ENCODE measurements at regions not wholly inside any gene's neighbourhood (a gene's known extent, or its start where the extent isn't known, plus 50 kb on each side); places are given as distances from the start of the nearest gene placed in this dataset.
A peak's percentile ranks its signal among the peaks of the same experiment; 100 is the strongest.

GRCh38 chr3:68163062-68163461 is 508.6 kb upstream of the SUCLG2 start:
- no peak for DNase-seq (ENCODE audit: low read depth)

DNA sequence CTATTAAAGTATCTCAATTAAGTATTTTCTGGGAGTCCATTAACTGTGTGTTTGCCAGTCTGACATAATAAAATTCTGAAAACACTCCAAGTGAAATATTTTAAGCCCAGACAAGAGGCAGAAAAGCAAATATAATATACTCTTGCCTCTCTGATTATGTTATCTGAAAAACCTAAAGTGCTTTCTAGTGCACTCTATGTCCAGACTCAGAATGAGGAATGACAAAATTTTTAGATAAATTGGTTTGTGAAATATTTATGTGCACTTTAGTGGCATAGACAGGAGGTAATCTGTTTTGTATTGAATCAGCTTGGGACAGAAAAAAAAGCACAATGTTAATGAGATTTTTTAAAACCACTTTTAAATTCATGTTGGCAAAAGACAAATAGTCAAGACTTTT is 508.2 kb upstream of the SUCLG2 start:
- DNase-seq (ENCODE audit: low read depth): no peak

- DNase-seq (ENCODE audit: low read depth): no peak
These were observed 496.9 kb upstream of the SUCLG2 start for GRCh38 chr3:68151359-68151758.

GRCh38 chr3:68148447-68148846 is 494.0 kb upstream of the SUCLG2 start:
- no peak for DNase-seq (ENCODE audit: low read depth)

DNA sequence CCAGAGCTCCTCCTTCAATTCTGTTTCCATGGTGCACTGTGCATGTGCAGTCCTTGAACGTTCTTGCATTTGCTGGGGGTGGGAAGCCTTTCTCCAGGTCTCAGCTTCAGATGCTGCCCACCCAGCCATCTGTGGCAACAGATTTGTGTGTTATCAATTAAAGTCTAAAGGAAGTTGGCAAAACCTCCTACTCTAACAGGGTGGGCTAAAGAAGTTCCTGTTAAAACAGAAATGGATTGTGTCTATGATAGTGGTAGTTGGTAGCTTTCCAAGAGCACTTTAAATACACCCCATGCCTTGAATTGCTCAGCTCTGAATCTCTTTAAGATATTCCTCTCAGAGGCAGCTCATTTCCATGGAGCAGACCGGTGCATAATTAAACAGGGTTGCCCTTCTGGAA is 488.0 kb upstream of the SUCLG2 start:
- no peak for DNase-seq (ENCODE audit: low read depth)

DNA sequence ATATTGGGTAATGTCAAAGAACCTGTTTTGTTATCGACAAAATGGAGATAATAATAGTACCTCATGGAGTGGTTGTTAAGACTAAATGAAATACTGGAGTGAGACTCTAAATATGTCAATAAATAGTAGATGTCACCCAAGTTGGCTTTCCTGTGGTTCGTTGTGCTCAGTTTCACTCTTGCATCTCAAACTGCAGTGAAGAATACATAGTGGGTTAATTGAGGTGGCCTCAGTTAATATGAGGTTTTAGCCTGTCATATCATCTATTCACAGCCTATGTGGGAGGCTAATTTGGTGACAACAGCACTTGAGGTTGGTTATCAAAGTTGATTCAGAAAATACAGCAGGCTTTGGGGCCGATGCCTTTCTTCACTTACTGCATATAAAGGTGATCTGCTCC is 485.5 kb upstream of the SUCLG2 start:
- no peak for DNase-seq (ENCODE audit: low read depth)

DNA sequence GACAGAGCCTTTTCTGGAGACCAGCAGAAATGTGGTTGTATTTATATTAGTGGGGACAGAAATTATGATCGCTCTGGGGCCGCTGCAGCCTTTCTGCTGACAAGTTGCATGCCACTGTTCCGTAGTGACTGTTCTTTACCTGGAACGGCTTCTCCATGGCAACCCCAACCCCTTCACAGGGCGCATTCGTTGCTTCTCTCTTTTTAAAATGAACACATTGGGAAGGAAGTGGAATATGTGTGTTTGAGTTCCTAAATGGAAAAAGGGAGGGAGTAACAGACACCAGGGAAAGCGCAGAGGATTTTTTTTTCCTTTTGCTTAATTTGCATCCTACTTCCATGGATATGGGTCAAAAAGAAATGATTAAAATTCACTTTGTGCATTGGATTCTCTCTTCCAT is 482.0 kb upstream of the SUCLG2 start:
- DNase-seq (ENCODE audit: low read depth): no peak

- DNase-seq (ENCODE audit: low read depth): no peak
These were observed 480.7 kb upstream of the SUCLG2 start for GRCh38 chr3:68135067-68135466.

GRCh38 chr3:68129065-68129464 is 474.7 kb upstream of the SUCLG2 start:
- no peak for DNase-seq (ENCODE audit: low read depth)

DNA sequence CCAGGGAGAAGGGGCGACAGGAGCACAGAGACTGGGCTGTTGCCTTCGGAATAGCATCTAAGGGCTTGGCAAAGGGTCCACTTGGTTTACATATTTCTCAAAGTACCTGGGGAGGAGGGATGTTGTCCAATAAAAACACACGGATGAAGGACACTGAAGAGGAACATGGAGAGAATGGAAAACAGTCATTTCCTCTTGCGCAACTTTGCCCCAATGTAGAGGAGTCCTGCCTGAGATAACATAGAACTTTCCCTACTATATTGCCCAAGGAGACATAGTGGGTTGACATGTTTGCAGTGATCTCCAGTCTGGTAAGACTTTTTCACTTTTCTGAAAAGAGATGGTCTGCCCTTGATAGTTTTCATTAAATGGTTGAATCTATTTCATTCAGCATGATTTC is 468.8 kb upstream of the SUCLG2 start:
- no peak for DNase-seq (ENCODE audit: low read depth)

GRCh38 chr3:68121287-68121686 is 466.9 kb upstream of the SUCLG2 start:
- no peak for DNase-seq (ENCODE audit: low read depth)

DNA sequence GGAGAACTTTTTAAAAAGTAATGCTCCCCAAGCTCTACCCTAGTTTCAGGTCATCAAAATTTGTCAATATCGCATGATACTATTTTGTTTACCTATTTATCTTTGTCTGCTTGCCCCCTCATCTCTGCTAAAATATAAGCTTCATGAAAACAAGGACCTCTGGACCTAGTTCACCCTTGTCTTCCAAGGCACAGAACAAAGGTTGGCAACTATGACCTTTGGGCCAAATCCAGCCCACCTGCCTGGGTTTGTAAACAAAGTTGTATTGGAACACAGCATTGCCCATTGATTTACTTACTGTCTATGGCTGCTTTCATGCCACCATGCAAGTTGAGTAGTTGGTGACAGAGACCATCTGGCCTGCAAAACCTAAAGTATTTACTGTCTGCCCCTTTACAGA is 462.2 kb upstream of the SUCLG2 start:
- DNase-seq (ENCODE audit: low read depth): no peak

DNA sequence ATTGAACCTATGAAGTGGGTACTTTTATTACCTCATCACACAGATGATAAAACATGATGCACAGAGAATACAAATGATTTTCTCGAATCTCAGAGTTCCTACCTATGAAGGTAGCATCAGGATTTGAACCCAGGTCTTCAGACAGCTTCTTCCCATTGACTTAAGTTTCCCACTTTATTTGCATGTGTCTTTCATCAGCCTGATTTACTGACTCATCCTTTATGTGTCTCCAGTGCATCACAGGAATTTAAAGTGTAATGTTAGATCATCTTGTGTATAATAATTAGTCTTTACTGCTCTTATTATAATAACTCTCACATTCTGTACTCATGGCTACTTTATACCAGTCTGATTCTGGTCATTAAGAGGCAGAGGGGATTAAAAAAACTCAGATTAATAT is 449.4 kb upstream of the SUCLG2 start:
- DNase-seq (ENCODE audit: low read depth): no peak

- no peak for DNase-seq (ENCODE audit: low read depth)
These were observed 436.2 kb upstream of the SUCLG2 start for GRCh38 chr3:68090571-68090970.

DNA sequence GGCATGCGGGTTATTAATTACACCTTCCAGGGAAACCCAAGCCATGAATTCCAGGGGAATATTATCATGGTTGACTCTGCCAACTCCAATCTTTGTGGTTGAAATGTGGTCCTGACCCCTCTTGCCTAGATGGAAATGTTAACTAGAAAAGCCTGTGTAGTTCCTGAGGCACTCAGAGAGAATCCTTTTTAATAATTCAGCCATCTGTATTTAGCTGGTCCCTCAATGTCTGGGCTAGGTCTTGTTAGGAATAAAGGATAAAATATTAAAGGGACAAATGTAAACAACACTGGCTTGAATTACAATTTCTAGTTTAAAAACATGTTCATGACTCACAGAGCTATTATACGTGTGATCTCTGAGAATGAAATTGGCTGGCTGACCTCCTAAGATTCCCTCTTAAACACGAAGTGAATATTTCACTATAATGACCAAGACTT is 435.2 kb upstream of the SUCLG2 start:
- DNase-seq (ENCODE audit: low read depth): no peak

GRCh38 chr3:68088636-68089035 is 434.2 kb upstream of the SUCLG2 start:
- DNase-seq (ENCODE audit: low read depth): no peak

- peak; percentile 44 for DNase-seq (ENCODE audit: low read depth)
These were observed 433.8 kb upstream of the SUCLG2 start for GRCh38 chr3:68088216-68088615.

DNA sequence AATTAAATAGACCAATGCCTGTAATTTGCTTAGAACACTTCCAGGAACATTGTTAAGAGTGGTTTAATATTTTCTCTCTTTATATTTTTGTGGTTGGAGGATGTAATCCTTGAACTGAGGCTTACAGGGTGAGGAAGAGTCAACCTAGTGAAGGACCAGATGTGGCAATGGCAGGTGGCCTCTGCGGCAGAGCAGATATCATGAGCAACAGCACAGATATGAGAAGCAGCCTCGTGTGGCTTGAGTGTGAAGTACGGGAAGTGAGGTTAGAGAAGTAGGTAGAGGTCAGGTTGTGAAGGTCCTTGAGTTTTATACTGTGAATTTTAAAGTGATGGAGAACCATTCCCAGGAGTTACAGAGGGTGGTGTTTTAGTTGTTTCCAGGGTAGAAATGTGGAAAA is 417.6 kb upstream of the SUCLG2 start:
- no peak for DNase-seq (ENCODE audit: low read depth)

DNA sequence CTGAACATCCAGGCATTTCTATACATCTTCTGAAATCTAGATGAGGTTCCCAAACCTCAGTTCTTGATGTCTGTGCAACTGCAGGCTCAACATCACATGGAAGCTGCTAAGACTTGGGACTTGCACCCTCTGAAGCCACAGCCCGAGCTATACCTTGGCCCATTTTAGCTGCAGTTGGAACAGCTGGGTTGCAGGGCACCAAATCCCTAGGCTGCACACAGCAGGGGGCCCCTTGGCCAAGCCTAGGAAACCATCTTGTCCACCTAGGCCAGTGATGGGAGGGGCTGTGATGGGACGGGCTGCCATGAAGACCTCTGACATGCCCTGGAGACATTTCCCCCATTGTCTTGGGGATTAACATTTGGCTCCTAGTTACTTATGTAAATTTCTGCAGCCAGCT is 415.8 kb upstream of the SUCLG2 start:
- no peak for DNase-seq (ENCODE audit: low read depth)

DNA sequence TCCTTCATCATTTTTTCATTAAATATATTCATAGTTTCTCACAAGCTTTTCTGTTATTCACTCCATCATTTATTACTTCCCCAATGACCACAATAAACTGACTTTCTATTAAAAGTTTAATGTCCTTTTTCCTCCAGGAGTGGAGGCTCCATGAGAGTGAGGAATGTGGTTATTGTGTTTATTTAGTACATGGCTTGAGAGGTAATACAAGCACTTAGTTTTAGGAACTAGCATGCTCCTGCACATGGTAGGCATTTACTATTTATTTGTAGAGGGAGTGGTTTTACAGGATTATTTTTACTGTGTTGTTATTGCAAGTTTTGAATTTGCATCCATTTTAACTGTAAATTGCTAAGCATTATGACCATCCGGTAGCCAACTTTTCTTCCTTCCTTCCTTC is 412.9 kb upstream of the SUCLG2 start:
- no peak for DNase-seq (ENCODE audit: low read depth)

DNA sequence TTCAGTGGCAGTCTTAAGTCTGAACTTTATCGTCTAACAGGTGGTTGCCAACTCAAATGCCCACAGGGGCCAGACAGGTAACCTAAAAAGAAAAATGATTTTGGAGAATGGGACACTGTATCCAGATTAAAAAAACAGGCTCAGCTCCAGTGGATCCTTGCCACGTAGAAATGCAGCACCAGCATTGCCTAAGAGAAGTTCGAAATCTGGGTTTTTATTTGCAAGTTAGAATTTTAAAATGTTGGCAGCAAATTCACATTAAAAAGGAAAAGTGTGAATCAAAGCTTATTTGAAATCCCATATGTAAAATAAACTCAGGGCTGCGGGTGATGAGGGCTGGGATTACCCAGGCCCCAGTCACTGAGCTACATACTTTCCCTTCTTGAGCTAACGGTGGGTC is 408.5 kb upstream of the SUCLG2 start:
- DNase-seq (ENCODE audit: low read depth): no peak

- DNase-seq (ENCODE audit: low read depth): no peak
These were observed 406.5 kb upstream of the SUCLG2 start for GRCh38 chr3:68060910-68061309.

DNA sequence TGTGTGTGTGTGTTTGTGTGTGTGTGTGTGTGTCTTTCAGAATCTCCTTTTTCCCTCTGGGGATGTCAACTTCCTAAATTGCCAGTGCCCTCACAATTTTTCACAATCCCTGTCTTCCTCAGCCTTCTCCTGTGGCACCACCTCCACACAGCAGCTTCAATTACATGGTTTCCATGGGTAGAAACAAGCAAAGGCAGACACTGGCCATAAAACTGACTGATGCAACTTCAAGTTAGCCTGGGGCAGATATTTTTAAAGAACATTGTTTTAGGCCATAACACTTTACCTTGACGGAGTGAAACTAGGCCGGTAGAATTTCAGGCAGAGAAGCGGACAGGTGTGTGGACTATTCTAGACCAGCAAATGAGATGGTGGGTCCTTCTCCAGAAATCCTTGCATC is 405.8 kb upstream of the SUCLG2 start:
- no peak for DNase-seq (ENCODE audit: low read depth)

- no peak for DNase-seq (ENCODE audit: low read depth)
These were observed 405.3 kb upstream of the SUCLG2 start for GRCh38 chr3:68059628-68060152.
